ENCODE measurements at regions not wholly inside any gene's neighbourhood (a gene's known extent, or its start where the extent isn't known, plus 50 kb on each side); places are given as distances from the start of the nearest gene placed in this dataset.

GRCh38 chr21:27045281-27045985 lies 78.5 kb upstream of the ADAMTS5 start:
- TF ChIP-seq POLR2A (IDR thresholded peaks at IDR 0.05; ENCODE audit: low read length), result no peak
- TF ChIP-seq GATA1 (IDR thresholded peaks at IDR 0.05; ENCODE audit: low read depth, low read length), result no peak
